ENCODE measurements at regions not wholly inside any gene's neighbourhood (a gene's known extent, or its start where the extent isn't known, plus 50 kb on each side); places are given as distances from the start of the nearest gene placed in this dataset.

DNA sequence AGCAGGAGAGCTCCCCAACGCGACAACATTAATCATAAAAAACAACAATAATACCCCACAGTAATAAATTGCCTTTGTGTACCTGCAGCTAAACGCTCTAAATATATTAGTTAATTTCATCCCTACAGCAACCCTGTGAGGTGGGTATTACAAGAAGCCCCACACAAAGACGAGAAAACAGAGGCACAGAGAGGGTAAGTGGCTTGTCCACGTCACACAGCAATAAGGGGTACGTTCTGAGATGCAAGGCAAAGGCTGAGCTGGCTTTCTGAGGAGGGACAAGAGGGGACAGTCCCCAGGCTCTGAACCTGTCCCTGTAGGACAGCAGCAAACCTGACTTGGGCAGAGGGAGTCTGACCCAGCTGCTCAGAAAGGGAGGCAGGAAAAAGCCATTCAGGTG is 78.2 kb downstream of the NCOR2 start:
- TF ChIP-seq CTCF (IDR thresholded peaks at IDR 0.05) = no peak
- TF ChIP-seq POLR2A (IDR thresholded peaks at IDR 0.05) = no peak
